Keratinocyte (primary cell): ENCODE measurements at regions not wholly inside any gene's neighbourhood (a gene's known extent, or its start where the extent isn't known, plus 50 kb on each side); places are given as distances from the start of the nearest gene placed in this dataset.

Experiments
- EZH2 ChIP-seq: IDR thresholded peaks from one replicate; pipeline ENCODE4 v1.6.1; 2012; ENCODE audit warnings: inconsistent platforms, mild to moderate bottlenecking, low read length, moderate library complexity
- TF ChIP-seq, protein P1 (sequence below), 3 experiments: IDR thresholded peaks in 1 of 3; conservative IDR thresholded peaks in 1 of 3; optimal IDR thresholded peaks in 1 of 3; 2 replicates in 2 of 3; 3 replicates in 1 of 3; pipeline versions ENCODE3 to v1.5.1; 2011; ENCODE audit warnings: low read length in 3 of 3, mild to moderate bottlenecking in 3 of 3, moderate library complexity in 2 of 3, control low read depth in 1 of 3, inconsistent platforms in 1 of 3; ENCODE audit not compliant: insufficient read depth in 2 of 3; ENCODE audit errors: extremely low read depth in 1 of 3

DNA sequence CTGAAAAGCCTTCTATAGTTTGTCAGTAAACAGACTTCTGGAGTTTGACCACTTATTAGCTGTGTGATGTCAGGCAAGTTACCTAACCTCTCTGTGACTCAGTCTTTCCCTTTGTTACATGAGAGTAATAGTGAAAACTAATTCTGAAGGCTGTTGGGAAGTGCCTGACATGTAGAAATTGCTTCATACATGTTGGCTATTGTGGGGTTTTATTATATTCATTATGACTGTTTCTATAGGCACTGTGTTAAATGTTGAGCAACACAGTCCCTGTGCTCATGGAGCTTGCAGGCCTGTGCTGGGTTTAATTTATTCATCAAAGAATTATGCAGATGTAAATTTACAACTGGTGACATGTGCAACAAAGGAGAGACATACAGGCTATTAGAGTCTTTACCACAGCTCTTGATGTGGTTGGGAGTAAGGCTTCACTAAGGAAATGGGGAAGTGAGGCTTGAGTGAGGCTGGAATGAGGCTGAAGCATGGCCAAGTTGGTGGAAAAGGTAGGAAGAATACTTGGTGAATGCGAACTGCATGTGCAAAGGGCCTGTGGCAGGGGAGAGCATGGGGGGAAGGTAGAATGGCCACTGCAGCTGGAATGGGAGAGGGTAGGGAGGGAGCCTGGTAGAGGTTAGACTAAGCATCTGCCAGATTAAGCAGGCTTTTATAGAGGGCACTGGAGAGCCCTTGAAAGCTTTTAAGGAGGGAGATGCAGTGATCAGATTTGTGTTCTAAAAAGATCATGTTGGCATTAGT lies 236.4 kb upstream of the CRY1 start:
- TF ChIP-seq, protein P1, sequence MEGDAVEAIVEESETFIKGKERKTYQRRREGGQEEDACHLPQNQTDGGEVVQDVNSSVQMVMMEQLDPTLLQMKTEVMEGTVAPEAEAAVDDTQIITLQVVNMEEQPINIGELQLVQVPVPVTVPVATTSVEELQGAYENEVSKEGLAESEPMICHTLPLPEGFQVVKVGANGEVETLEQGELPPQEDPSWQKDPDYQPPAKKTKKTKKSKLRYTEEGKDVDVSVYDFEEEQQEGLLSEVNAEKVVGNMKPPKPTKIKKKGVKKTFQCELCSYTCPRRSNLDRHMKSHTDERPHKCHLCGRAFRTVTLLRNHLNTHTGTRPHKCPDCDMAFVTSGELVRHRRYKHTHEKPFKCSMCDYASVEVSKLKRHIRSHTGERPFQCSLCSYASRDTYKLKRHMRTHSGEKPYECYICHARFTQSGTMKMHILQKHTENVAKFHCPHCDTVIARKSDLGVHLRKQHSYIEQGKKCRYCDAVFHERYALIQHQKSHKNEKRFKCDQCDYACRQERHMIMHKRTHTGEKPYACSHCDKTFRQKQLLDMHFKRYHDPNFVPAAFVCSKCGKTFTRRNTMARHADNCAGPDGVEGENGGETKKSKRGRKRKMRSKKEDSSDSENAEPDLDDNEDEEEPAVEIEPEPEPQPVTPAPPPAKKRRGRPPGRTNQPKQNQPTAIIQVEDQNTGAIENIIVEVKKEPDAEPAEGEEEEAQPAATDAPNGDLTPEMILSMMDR (optimal IDR thresholded peaks at IDR 0.05 in 1 of 3, IDR thresholded peaks at IDR 0.05 in 1 of 3, conservative IDR thresholded peaks at IDR 0.05 in 1 of 3; ENCODE audit: extremely low read depth in 1 of 3, insufficient read depth in 2 of 3, low read length in 3 of 3) = no peak
- TF ChIP-seq EZH2 = no peak
